GM13976 (cell line): ENCODE measurements at regions not wholly inside any gene's neighbourhood (a gene's known extent, or its start where the extent isn't known, plus 50 kb on each side); places are given as distances from the start of the nearest gene placed in this dataset.
A peak's percentile ranks its signal among the peaks of the same experiment; 100 is the strongest.
"Not testable (repeated sequence)": the region's sequence is repeated elsewhere in the genome, so short reads cannot be mapped to it uniquely, and the experiment has no call there.

ENCODE experiments used
- DNase-seq: peaks from one replicate; pipeline ENCODE4 v3.0.0; 2012; ENCODE audit warnings: low spot score
- in situ Hi-C: fragments of 300-500 bp; cut with MboI; formaldehyde crosslinking; loops from one replicate; pipeline ENCODE4 v1.12.0; 2022; ENCODE audit warnings: low sequenced_read_pairs, mixed read lengths, inconsistent platforms; ENCODE audit not compliant: unreplicated experiment
- TF ChIP-seq, protein P1 (sequence below): IDR thresholded peaks from 2 replicates; pipeline ENCODE4 v1.5.1; 2012; ENCODE audit warnings: borderline replicate concordance, mild to moderate bottlenecking; ENCODE audit not compliant: insufficient read depth; ENCODE audit errors: extremely low read depth, missing control alignments, control extremely low read depth

DNA sequence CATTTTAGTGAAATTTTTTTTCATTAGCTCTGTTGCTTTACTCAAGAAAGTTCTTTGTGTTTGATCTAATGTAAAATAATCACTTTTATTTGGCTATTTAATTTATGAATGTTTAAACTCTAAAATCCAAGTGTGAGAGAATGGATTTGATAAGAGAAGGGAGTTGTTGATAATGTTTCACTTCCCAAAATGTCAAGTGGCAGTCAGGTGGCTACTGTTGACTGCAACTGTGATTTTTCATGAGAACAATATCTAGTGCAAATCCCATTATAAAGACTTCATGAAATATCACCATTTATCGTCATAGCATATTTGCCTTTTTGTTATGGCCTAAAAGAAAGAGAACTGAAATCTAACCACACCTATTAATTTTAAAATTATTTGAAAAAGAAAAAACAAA, 118.3 kb upstream of the SNX2 start:
- TF ChIP-seq, protein P1, sequence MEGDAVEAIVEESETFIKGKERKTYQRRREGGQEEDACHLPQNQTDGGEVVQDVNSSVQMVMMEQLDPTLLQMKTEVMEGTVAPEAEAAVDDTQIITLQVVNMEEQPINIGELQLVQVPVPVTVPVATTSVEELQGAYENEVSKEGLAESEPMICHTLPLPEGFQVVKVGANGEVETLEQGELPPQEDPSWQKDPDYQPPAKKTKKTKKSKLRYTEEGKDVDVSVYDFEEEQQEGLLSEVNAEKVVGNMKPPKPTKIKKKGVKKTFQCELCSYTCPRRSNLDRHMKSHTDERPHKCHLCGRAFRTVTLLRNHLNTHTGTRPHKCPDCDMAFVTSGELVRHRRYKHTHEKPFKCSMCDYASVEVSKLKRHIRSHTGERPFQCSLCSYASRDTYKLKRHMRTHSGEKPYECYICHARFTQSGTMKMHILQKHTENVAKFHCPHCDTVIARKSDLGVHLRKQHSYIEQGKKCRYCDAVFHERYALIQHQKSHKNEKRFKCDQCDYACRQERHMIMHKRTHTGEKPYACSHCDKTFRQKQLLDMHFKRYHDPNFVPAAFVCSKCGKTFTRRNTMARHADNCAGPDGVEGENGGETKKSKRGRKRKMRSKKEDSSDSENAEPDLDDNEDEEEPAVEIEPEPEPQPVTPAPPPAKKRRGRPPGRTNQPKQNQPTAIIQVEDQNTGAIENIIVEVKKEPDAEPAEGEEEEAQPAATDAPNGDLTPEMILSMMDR = no peak
- in situ Hi-C loops = no loop called here

GRCh38 chr5:122661496-122662180, 113.2 kb upstream of the SNX2 start:
- in situ Hi-C loops = no loop called here
- no peak for DNase-seq
- TF ChIP-seq, protein P1 = no peak

More for the DNA sequence above, 118.3 kb upstream of the SNX2 start:
- no peak for DNase-seq

DNA sequence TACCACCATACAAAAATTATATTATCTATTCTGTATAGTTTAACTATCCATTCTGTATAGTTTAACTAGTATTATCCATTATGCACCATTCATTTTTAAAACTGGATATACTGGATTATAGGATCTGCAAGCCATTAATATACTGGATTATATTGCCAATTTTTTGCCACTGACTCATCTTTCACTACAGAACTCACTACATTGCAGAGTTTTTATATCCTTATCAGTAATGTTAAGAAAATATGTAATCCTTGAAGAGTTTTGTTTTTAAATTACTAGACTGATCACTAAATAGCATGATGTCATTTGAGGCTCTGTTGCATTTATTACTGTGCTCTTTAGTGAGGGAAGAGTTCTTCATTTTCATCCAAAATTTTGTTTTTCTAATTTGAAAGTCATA, 109.8 kb upstream of the SNX2 start:
- DNase-seq = no peak
- TF ChIP-seq, protein P1 = no peak
- in situ Hi-C loops = no loop called here

DNA sequence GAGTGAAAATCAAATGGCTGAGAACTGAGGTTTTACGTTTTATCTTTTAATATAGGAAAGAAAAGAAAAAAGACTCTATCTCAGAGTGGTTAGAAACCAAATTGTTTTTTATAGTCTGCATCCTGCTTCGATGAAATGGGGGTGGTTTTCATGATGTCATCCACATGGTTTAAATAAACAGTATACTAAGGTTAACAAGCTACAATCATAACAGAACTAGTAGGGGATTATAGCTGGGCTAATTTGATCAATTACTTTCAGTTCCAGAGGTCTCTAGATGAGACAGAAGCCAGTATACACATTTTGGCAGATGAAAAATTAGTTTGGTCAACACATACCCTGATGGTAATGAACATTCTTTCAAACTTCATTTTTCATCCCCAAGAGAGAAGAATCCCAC, 106.3 kb upstream of the SNX2 start:
- in situ Hi-C loops = no loop called here
- TF ChIP-seq, protein P1 = no peak
- peak; percentile 24 for DNase-seq

DNA sequence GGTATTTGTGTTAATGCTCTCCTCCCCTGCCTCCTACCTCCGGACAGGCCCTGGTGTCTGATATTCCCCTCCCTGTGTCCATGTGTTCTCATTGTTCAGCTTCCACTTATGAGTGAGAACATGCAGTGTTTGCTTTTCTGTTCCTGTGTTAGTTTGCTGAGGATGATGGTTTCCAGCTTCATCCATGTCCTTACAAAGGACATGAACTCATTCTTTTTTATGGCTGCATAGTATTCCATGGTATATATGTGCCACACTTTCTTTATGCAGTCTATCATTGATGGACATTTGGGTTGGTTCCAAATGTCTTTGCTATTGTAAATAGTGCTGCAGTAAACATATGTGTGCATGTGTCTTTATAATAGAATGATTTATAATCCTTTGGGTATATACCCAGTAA, 105.2 kb upstream of the SNX2 start:
- in situ Hi-C loops, DNase-seq: not testable (repeated sequence)

GRCh38 chr5:122673343-122673742, 101.5 kb upstream of the SNX2 start:
- in situ Hi-C loops = no loop called here
- no peak for DNase-seq
- TF ChIP-seq, protein P1 = no peak

DNA sequence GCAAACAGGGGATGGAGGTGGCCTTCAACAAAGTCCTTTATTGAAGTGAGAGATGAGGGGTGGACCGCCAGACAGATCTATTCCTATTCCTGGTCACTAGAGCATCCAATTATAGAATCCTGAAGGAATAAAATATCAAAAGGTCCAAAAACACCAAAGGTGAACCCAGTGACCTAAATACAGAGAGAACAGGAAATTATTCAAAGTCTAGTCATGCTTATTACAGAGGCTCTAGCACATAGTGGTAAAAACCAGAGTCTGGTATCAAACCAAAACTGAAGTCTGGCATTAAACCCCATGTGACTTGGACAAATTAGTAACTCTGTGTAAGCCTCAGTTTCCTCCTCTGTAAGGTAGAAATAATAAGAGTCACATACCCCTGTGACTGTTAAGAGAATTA, 100.5 kb upstream of the SNX2 start:
- TF ChIP-seq, protein P1 = no peak
- DNase-seq = no peak
- in situ Hi-C loops = no loop called here
